ENCODE measurements at regions not wholly inside any gene's neighbourhood (a gene's known extent, or its start where the extent isn't known, plus 50 kb on each side); places are given as distances from the start of the nearest gene placed in this dataset.
"Not testable (repeated sequence)": the region's sequence is repeated elsewhere in the genome, so short reads cannot be mapped to it uniquely, and the experiment has no call there.

GRCh38 chr14:43547596-43547995 is 959.5 kb downstream of the FSCB start:
- not testable (repeated sequence) for DNase-seq (ENCODE audit: low read depth)

- DNase-seq (ENCODE audit: low read depth) = no peak
These were observed 965.7 kb downstream of the FSCB start for GRCh38 chr14:43541356-43541755.

- no peak for DNase-seq (ENCODE audit: low read depth)
These were observed 966.1 kb downstream of the FSCB start for GRCh38 chr14:43540948-43541347.

GRCh38 chr14:43539210-43539609 is 967.9 kb downstream of the FSCB start:
- no peak for DNase-seq (ENCODE audit: low read depth)

GRCh38 chr14:43535231-43535838 is 971.7 kb downstream of the FSCB start:
- no peak for DNase-seq (ENCODE audit: low read depth)

- DNase-seq (ENCODE audit: low read depth) = no peak
These were observed 974.2 kb downstream of the FSCB start for GRCh38 chr14:43532825-43533416.

- DNase-seq (ENCODE audit: low read depth) = no peak
These were observed 978.8 kb downstream of the FSCB start for GRCh38 chr14:43528321-43528720.

- DNase-seq (ENCODE audit: low read depth) = no peak
These were observed 981.4 kb downstream of the FSCB start for GRCh38 chr14:43525658-43526057.

GRCh38 chr14:43522901-43523300 is 984.2 kb downstream of the FSCB start:
- no peak for DNase-seq (ENCODE audit: low read depth)

- no peak for DNase-seq (ENCODE audit: low read depth)
These were observed 984.9 kb downstream of the FSCB start for GRCh38 chr14:43522191-43522590.

- no peak for DNase-seq (ENCODE audit: low read depth)
These were observed 1003.6 kb downstream of the FSCB start for GRCh38 chr14:43503508-43503907.

GRCh38 chr14:43492359-43492758 is 1014.7 kb downstream of the FSCB start:
- not testable (repeated sequence) for DNase-seq (ENCODE audit: low read depth)

GRCh38 chr14:43483415-43483814 is 1023.7 kb downstream of the FSCB start:
- no peak for DNase-seq (ENCODE audit: low read depth)

GRCh38 chr14:43481864-43482263 is 1025.2 kb downstream of the FSCB start:
- no peak for DNase-seq (ENCODE audit: low read depth)

GRCh38 chr14:43480976-43481375 is 1026.1 kb downstream of the FSCB start:
- DNase-seq (ENCODE audit: low read depth) = no peak

GRCh38 chr14:43479596-43480195 is 1027.4 kb downstream of the FSCB start:
- DNase-seq (ENCODE audit: low read depth) = no peak

- no peak for DNase-seq (ENCODE audit: low read depth)
These were observed 1030.3 kb downstream of the FSCB start for GRCh38 chr14:43476822-43477221.

- DNase-seq (ENCODE audit: low read depth) = peak; percentile 7
These were observed 1031.3 kb downstream of the FSCB start for GRCh38 chr14:43475757-43476156.

- no peak for DNase-seq (ENCODE audit: low read depth)
These were observed 1035.5 kb downstream of the FSCB start for GRCh38 chr14:43471595-43471994.

GRCh38 chr14:43464968-43465367 is 1042.1 kb downstream of the FSCB start:
- no peak for DNase-seq (ENCODE audit: low read depth)

GRCh38 chr14:43449291-43449690 is 1057.8 kb downstream of the FSCB start:
- DNase-seq (ENCODE audit: low read depth) = no peak

GRCh38 chr14:43438056-43438455 is 1069.0 kb downstream of the FSCB start:
- DNase-seq (ENCODE audit: low read depth) = no peak

- DNase-seq (ENCODE audit: low read depth) = no peak
These were observed 1088.8 kb downstream of the FSCB start for GRCh38 chr14:43418324-43418723.

GRCh38 chr14:43413084-43413483 is 1094.0 kb downstream of the FSCB start:
- no peak for DNase-seq (ENCODE audit: low read depth)
